ENCODE measurements at regions not wholly inside any gene's neighbourhood (a gene's known extent, or its start where the extent isn't known, plus 50 kb on each side); places are given as distances from the start of the nearest gene placed in this dataset.

DNA sequence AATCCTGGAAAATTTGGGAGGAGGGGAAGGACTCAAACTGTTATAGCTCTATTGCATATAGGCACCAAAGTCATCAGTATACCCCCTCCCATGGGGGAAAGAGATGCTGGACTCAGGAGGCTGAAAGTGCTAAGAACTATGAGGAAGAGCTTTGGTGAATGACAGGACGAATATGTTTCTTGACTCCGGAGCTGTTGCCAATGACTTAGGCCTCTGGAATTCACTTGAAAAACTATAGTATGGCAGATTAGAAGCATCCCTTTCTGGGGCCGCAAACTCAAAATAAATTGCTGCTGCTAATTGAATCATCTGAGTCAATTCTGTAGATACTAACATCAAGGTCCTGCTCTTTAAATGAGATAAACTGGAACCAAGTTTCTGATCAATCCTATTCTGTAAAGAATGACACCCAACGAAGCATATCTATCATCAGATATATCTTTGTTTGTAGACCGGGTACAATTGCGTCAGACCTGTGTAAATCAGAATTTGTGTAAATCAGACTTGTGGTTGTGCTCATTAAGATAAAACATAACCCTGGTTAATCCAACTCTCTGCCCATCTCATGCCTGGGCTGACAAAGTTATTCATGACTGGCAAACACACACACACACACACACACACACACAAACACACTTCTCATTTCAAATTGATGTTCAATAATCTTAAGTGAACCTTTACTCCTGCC, 1793.8 kb upstream of the PCDH20 start:
- TF ChIP-seq GATA3 (IDR thresholded peaks at IDR 0.05; ENCODE audit: low read depth, low read length): no peak
- TF ChIP-seq GATA2 (IDR thresholded peaks at IDR 0.05; ENCODE audit: low read depth, low read length): no peak
